ENCODE measurements at regions not wholly inside any gene's neighbourhood (a gene's known extent, or its start where the extent isn't known, plus 50 kb on each side); places are given as distances from the start of the nearest gene placed in this dataset.
A peak's percentile ranks its signal among the peaks of the same experiment; 100 is the strongest.
"Not testable (repeated sequence)": the region's sequence is repeated elsewhere in the genome, so short reads cannot be mapped to it uniquely, and the experiment has no call there.

DNA sequence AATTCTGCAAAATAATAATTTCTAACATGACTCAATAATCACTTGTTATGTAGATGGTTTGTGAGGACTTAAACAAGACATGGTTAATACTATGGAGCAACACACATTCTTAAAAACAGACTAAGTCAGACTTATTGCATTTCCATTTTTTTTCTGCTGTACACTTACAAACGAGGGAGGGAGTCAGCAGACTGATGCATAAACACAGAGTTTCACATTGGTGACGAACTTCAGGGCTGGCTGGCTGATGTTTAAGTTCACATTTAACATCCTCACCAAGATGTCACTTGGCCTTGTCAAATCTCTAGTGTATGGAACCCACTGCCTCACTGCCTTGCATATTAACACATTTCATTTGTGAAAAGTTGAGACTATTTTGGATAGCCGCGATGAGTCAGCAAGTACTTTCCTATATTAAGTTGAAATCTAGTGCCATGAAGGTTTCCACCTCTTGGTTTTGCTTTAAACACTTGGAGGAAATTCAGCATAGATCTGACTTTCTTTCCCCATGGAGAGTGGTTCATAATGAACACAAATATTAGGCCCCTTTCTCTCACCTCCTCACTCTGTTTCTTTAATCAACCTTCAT lies 337.5 kb upstream of the RUNX1 start:
- DNase-seq: no peak

DNA sequence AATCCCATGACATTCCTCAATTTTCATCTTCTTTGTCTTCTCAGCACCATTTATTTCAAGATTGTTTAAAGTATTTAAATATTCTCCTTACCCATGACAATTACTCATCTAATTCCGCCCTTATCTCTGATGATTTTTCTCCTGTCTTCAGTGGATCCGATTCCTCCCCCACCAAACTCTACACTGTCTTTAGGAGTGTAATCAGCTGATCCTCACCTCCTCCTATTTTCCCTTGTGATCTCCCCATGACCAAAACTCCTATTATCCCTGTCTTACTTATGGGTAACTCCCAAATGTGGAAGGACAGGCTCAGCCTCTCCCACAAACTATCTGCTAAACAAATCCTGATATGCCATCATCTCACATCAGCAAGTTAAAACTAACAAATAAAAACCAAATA lies 335.3 kb upstream of the RUNX1 start:
- no peak for DNase-seq

DNA sequence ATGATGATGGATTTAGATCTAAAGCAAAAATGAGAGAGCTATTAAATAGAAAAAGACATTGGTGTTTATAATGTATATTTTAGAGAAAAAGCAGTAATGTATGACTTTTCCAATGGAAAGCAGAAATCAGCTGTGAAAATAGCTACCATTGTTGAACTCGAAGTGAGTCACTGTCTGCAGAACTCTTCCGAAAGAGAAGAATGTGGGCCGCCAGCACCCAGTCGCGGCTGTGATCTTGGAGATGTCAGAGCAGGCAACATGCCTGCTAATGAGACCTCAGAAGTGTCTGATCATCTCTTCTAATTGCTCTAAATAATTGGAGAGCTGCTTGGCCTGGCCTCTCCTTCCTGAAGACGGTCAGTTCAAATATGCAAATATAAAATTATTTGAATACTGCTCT lies 333.6 kb upstream of the RUNX1 start:
- no peak for DNase-seq

DNA sequence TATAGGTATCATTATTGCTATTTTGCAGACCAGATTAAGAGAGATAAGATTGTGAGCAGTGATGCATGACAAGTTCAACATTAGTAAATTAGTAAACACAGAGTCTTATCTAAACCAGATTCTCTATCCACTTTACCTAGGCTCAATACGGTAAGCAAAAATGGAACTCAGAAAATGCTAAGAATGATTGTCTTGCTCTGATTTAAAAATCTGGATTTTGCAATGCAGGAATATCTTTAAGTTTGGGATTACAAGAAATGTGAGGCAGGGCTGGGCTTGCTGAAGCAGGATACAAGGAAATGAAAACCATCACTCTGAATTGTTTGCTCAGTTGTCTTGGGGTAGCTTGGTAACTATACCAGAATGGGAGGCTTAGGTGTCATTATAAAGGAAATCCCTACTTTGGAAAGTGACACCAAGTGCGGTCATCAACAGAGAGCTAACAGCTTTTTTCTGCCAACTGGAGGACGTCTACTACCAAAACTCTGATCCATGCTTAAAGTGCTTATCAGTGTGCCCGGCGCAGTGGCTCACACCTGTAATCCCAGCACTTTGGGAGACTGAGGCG lies 332.7 kb upstream of the RUNX1 start:
- no peak for DNase-seq

DNA sequence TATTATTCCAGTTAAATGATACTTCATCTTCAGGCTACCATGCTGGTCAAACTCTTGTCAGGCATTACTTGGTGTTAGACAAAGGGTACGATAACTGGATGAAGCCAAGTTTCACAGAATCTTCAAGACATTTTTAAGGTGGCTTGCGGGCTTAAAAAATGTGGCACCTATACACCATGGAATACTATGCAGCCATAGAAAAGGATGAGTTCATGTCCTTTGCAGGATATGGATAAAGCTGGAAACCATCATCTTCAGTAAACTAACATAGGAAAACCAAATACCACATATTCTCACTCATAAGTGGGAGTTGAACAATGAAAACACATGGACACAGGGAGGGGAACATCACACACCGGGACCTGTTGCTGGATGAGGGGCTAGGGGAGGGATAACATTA lies 331.2 kb upstream of the RUNX1 start:
- not testable (repeated sequence) for DNase-seq

DNA sequence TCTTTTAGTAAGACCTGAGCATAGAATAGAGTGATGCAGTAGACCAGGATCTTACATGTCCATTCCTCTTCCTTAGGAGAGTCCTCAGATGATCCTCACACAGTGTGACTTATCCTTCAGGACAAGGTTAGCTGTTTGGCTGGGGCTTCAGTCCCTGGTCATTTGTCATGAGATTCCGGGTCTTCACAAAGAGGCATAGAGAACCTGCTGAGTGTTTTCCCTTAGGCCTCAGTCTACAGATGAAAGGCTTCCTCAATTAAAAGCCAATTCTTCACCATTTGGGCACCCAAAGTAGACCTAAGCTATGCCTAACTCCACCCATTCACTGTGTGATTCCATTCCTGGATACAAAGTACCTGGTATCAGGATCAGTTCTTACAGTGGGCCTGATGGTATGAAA lies 329.8 kb upstream of the RUNX1 start:
- no peak for DNase-seq

DNA sequence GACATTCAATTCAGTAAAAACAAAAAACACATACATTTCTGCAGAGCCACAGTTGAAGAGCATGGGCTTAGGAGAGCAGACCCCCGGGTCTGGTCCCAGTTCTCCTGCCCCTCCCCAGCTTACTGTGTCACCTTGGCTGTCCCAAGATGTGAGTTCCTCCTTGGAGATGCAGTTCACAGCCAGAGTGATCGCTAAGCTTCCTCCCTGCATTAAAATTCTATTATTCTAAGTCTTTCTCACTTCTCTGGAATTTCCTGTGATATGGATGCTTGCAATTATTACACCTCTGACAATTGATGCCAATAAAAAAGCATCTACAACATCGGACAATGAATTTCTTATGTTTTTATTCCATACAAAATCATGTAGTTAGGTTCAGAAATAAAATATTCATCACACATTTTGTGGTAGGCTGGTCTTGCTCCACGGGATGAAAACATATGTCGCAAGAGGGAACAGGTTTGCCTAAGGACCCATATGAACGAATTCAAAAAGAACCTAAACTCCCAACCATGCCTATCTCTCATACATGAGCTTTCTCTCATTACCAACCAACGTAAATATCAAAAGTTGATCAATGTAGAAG lies 328.5 kb upstream of the RUNX1 start:
- no peak for DNase-seq

DNA sequence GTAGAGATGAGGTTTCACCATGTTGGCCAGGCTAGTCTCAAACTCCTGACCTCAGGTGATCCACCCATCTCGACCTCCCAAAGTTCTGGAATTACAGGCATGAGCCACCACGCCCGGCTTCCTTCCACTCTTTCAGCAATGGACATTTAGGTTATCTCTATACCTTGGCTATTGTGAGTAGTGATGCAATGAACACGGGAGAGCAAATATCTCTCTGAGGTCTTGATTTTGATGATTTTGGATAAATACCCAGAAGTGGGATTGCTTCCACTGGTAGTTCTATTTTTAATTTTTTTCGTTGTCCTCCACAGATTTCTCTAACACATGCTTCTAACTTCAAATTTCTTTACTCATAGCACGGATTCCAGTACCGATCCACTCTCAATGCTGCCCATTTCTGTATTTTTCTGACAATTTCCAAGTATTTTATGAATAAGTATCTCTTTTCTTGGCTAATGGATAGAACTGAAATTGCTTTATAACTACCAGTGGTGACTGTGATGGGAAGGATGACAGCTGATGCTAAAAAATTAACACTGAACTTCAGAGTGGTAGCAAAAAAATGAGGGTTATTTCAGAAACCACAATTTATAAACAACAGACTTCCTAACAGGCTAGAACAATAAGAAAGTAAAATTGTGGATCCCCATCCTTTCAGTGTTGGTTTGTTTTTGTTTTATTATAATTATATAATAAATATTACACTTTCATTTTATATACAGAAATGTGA lies 327.5 kb upstream of the RUNX1 start:
- no peak for DNase-seq

DNA sequence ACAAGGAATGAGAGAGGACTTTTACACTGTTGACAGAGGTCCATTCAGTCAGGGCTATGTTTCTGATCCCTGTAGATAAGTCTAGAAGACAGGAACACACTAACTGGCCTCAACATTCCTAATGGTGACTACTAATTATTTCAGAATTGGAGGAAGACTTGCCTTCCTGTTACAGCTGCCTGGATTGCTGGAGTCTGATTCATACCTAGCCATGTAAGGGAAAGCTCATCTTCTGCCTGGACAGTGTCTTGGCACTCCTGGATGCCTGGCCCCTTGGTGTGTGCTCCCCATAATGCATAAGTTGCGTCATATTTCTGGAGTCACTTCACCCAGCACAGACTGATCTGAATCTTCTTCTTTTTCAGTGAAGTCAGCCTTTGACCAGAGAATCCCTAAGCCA lies 326.0 kb upstream of the RUNX1 start:
- no peak for DNase-seq

DNA sequence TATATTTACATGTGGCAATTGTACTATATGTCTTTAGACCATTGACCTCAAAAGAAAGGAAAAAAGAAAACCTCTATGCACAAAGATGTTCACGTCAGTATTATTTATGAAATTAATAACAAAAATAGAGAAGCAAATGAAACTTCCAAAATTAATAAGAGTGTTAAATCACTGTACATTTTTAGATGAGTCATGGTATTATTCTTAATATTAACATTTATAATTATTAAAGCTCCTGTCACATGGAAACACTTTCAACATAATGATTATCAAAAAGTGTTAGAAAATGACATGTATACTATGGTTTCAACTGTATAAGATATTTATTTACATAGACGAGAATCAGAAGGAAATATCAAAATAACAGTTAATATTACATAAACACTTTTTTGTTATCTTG lies 324.9 kb upstream of the RUNX1 start:
- DNase-seq: no peak

DNA sequence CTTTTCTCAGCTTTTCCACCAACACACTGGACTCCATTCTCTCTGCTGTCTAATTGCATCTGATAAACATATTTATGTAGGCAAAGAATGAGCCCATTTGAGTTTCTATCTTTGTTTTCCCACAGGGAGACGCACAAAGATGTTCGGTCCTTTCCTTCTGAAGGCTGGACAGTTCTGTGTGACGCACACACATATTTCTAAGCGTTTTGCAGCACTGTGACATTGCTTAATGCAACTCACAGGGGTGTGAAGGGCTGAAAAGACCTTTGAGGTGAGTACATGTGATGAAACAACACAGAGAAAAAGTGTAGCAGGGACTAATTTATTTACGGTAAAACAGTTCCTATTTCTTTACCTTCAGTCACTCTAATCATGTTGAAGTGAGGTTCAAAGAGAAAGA lies 323.1 kb upstream of the RUNX1 start:
- DNase-seq: no peak

DNA sequence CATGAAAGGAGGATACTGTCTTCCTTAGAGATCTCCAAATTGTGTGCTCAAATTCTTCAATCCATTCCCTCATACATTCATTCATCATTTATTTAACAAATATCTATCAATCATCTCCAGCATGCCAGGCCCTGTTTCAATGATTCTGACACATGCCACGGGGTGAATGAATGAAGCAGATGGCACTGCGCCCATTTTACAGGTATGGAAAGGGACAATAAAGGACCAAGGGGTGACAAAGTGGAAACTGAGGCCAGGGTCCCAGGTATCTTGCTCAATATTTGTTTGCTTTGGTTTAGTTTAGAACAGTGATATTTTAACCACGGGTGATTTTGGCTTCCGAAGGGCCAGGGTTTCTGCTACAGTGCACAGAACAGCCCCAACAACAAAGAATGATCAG lies 321.6 kb upstream of the RUNX1 start:
- no peak for DNase-seq

DNA sequence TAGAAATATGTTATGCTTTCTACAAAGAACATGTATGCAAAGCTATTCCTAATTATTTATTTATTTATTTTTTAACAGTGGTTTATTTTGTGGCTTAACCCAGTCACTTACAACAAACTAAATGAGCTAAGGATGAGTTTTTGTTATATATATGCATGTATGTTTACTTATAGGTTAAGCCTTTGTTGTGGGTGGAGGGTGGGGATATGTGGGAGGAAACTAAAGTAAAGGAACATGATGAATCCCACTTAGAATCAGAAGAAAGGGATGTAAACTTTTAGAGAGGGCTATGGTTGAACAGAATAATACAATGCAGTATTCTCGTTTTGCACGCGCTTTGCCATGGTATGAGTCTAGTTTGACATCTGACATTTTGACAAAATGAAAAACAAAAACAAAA lies 321.0 kb upstream of the RUNX1 start:
- DNase-seq: no peak

DNA sequence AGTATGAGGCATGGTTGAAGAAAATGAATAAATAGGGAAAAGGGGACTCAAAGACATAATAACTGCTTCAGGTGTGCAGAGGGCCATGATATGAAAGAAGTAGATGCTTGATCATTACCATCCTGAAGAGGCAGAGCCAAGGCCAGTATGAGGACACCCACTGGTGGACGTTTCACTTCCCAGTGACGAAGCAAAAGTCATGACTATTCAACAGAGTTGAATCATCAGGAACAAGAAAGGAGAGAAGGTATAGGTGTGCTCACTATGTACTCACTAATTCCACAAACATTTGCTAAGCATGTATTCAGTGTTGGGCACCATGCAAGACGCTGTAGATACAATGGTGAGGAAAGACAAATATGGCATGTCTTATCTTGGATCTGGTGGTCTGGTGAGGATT lies 319.2 kb upstream of the RUNX1 start:
- DNase-seq: no peak

DNA sequence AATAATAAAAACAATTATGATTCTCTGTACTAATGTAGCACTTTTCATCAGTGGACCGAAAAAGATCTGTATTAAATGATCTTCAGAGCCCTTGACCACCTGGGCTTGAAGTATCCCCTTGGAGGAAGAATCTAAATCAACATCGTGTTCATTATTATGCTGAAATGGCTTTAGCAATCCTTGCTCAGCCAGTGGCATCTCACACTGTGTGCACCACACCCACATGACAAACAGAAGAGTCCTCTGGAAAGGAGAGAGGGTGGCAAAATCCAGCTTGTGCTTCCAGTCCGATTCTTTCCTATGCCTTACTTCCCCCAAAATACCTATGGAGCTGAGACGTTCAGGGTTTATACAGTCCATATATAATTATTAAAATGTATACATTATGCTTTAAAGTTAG lies 318.5 kb upstream of the RUNX1 start:
- no peak for DNase-seq

DNA sequence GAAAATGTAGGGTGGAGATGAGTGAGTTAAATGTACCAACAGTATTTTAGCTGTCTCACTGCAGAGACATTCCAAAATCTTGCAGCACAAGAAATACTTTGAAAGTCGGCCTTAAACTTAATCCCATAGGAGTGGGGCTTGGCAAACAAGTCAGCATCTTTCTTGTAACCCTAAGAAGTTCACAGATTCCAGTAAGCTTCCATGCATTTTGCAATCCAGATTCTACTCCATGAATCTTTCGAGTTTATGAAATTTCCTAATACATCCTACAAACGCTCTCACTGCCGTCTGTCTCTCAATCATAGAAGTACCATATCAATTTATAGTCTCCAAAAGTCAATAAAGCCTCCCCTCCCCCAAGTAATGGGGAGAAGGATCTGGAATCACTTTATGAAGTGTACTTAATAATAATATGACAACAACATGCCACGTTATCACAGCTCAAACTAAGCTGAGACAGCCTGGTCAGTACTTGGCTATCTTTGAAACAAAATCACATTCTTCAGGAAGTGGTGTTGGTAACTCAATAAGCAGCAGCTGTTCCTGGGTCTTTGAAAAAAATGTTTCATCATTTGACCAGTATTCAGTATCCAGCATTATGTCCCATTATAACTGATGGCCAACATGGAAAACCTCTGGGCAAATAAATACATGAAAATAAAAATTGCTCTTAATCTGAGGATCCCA lies 317.4 kb upstream of the RUNX1 start:
- DNase-seq: peak; percentile 67

DNA sequence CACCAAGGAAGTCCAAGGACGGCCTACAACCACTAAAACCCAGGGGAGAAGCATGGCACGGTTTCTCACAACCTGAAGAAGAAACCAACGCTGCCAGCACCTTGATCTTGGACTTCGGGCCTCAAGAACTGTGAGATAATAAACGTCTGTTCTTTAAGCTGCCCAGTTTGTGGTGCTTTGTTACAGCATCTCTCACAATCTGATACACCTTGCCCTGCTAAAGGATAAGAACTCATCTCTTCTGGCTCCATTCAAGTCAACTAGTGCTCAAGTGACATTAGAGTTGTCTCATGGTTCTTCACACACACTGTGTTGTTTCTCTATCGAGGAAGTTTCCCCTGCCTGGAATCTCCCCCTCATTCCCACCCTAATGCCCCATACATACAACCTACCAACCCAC lies 314.4 kb upstream of the RUNX1 start:
- no peak for DNase-seq

DNA sequence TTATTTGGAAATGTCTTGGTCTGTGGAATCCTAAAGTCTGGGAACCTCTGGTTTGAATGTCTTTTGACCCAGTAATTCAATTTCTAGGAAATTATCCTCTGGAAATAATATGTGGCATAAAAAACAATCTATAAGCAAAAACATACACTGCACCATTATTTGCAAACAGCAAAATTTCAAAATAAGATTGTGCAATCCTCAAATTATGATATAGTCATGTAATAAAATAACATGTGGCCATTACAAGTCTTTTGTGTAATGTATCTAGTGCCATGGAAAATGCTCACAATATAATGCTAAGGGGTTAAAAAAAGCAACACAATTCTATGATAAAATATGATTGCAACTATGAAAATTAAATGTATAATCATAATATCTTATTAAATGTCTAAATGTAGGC lies 312.9 kb upstream of the RUNX1 start:
- DNase-seq: no peak

DNA sequence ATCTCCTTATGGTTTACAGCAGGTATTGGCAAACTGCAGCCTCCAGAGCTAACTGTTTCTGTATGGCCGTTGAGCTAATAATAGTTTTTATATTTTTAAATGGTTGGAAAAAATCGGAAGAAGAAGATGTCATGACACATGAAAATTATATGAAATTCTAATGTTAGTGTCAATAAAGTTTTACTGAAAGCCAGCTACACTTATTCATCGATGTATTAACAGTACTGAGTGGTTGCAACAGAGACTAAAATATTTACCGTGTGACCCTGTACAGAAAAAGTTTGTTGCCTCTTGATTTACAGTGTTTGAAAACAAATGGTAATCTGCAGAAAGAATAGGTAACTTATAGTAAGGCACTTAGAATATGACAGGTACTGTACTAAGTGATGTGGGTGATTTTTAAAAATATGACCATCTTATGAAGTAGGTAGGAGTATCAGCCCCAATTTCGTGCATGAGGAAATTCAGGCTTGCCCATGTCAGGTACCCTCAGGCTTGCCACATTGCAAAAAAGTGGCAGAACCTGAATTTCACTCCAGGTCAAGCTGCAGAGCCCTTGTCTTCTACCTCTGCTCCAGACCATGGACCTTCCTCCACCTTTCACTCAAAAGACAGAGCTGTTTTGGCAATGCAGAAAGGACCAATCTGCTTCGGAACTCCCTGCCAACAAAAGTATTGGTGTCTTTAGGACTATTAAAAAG lies 311.9 kb upstream of the RUNX1 start:
- no peak for DNase-seq

DNA sequence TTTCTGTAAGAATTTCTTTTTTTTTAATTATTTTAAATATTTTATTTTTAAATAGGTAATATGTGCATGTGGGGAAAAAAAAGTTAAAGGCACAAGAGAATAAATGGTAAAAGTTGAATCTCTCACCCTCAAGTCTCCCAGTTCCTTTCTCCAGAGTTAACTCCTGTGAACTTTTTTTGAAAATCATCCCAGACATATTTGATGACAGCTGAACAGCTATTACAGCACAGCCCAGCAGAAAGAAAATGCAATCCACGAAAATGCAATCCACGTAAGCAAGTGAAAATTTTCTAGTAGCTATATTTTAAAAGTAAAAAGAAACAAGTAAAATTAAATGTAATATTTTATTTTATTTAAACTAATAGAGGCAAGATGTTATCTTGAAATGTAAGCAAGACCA lies 310.0 kb upstream of the RUNX1 start:
- no peak for DNase-seq

DNA sequence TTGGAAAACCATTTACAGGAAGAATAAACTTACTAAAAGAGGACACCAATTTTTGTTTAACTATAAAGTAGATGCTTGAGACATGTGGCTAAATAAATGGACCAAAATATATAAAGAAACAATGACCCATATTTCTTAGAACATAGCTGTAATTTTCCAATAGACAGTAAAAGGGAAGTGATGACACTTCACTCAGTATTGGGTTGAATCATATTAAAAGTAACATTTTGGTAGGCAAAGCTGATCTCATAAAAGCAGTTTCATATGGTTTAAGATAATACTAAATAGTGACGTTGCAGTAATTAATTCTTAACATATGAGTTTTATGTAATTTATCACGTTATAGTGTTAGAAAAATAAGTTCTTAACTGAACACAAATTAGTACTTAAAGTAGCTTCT lies 308.9 kb upstream of the RUNX1 start:
- DNase-seq: no peak

DNA sequence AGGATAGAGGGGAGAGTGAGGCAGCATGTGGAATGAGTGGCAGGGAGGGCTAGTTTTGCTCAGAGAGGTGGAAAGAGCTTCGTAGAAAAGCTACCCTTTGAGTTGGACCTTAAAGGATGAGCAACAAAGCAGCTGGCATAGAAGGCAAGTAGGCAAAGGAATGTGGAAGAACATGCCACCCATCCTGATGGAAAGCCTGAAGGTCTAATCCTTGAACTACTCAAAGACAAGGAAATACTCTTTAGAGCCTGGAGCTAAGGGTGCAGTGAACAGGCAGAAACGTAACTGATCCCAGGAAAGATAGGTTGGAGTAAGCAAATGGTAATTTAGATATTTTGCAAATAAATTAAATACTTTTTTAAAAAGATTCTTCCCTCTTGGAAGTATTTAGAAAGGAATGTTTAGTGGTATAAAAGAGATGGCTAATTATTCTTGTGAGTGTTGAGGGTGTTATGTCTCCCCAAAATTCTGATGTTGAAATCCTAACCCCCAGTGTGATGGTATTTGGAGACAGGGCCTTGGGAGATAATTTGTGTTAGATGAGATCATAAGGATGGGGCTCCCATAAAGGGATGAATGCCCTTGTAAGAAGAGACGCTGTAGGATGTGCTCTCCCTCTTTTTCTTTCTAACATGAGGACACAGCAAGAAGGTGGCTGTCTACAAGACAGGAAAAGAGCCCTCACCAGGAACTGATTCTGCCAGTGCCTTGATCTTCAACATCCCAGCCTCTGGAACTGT lies 308.1 kb upstream of the RUNX1 start:
- DNase-seq: no peak
